HL-60 (cell line): ENCODE measurements at regions not wholly inside any gene's neighbourhood (a gene's known extent, or its start where the extent isn't known, plus 50 kb on each side); places are given as distances from the start of the nearest gene placed in this dataset.

ENCODE experiments used
- DNase-seq, 2 experiments: peaks; one replicate each; pipeline ENCODE4 v3.0.0-alpha.2; 2010 to 2020; ENCODE audit warnings: low read depth in 1 of 2, low spot score in 1 of 2
- H3K27ac ChIP-seq: fragments of 250-450 bp; sonication (Bioruptor Pico); replicated peaks from 2 replicates; pipeline ENCODE4 v1.5.1; 2020; ENCODE audit warnings: mild to moderate bottlenecking, moderate library complexity
- H3K27me3 ChIP-seq: fragments of 250-450 bp; sonication (Bioruptor Pico); 2 replicates; pipeline ENCODE4 v1.5.1; 2021; ENCODE audit warnings: mild to moderate bottlenecking, moderate library complexity; ENCODE audit not compliant: insufficient read depth, poor library complexity, severe bottlenecking
- H3K4me3 ChIP-seq: replicated peaks from 2 replicates; pipeline ENCODE4 v1.5.1; 2011; ENCODE audit warnings: mild to moderate bottlenecking, control low read depth, low read length; ENCODE audit not compliant: insufficient read depth
- GABPA ChIP-seq: IDR thresholded peaks from 2 replicates; pipeline ENCODE4 v1.6.1; 2012; ENCODE audit warnings: low read depth
- POLR2AphosphoS5 ChIP-seq: IDR thresholded peaks from 2 replicates; pipeline ENCODE4 v1.6.1; 2012; ENCODE audit warnings: low read depth
- REST ChIP-seq: IDR thresholded peaks from 2 replicates; pipeline ENCODE4 v1.6.1; 2012; ENCODE audit warnings: low read depth; ENCODE audit not compliant: insufficient replicate concordance
- SPI1 ChIP-seq: IDR thresholded peaks from 2 replicates; pipeline ENCODE4 v1.6.1; 2012; ENCODE audit warnings: low read depth, mild to moderate bottlenecking, borderline replicate concordance
- TF ChIP-seq, protein P1 (sequence below): IDR thresholded peaks from one replicate; pipeline ENCODE4 v1.5.1; 2011; ENCODE audit warnings: low read length, control low read depth, inconsistent platforms; ENCODE audit not compliant: insufficient read depth

GRCh38 chr12:94755598-94755997 lies 105.2 kb upstream of the TMCC3 start:
- H3K27ac ChIP-seq = no peak overlapping the region

GRCh38 chr12:94754653-94755052 lies 104.3 kb upstream of the TMCC3 start:
- Histone ChIP-seq H3K27me3 (peaks cover 5% of the 10 kb centered on the region), H3K4me3 (no peak overlapping the region), H3K27ac (no peak overlapping the region)
- TF ChIP-seq, protein P1, sequence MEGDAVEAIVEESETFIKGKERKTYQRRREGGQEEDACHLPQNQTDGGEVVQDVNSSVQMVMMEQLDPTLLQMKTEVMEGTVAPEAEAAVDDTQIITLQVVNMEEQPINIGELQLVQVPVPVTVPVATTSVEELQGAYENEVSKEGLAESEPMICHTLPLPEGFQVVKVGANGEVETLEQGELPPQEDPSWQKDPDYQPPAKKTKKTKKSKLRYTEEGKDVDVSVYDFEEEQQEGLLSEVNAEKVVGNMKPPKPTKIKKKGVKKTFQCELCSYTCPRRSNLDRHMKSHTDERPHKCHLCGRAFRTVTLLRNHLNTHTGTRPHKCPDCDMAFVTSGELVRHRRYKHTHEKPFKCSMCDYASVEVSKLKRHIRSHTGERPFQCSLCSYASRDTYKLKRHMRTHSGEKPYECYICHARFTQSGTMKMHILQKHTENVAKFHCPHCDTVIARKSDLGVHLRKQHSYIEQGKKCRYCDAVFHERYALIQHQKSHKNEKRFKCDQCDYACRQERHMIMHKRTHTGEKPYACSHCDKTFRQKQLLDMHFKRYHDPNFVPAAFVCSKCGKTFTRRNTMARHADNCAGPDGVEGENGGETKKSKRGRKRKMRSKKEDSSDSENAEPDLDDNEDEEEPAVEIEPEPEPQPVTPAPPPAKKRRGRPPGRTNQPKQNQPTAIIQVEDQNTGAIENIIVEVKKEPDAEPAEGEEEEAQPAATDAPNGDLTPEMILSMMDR = no peak
- TF ChIP-seq GABPA (no peak), POLR2AphosphoS5 (no peak), REST (no peak), SPI1 (no peak)
- DNase-seq = no peak

More at GRCh38 chr12:94755598-94755997, 105.2 kb upstream of the TMCC3 start:
- Histone ChIP-seq H3K27me3 (peaks cover 5% of the 10 kb centered on the region), H3K4me3 (no peak overlapping the region)
- TF ChIP-seq, protein P1 = no peak
- TF ChIP-seq SPI1 (no peak), GABPA (no peak), POLR2AphosphoS5 (no peak), REST (no peak)
- no peak for DNase-seq

- TF ChIP-seq GABPA = no peak
- TF ChIP-seq REST = no peak
- TF ChIP-seq, protein P1 = no peak
- TF ChIP-seq SPI1 = no peak
- DNase-seq = no peak
- no peak overlapping the region for H3K27ac ChIP-seq
- H3K27me3 ChIP-seq = peaks cover 5% of the 10 kb centered on the region
- no peak overlapping the region for H3K4me3 ChIP-seq
These were observed 102.8 kb upstream of the TMCC3 start for GRCh38 chr12:94753036-94753679.
